ENCODE measurements at regions not wholly inside any gene's neighbourhood (a gene's known extent, or its start where the extent isn't known, plus 50 kb on each side); places are given as distances from the start of the nearest gene placed in this dataset.

- no peak for TF ChIP-seq CTCF (IDR thresholded peaks at IDR 0.05)
- TF ChIP-seq POLR2A (IDR thresholded peaks at IDR 0.05): no peak
These were observed 212.9 kb upstream of the CMC1 start for GRCh38 chr3:28028554-28028953.
